ENCODE measurements at regions not wholly inside any gene's neighbourhood (a gene's known extent, or its start where the extent isn't known, plus 50 kb on each side); places are given as distances from the start of the nearest gene placed in this dataset.

GRCh38 chr11:128357073-128357472 lies 230.3 kb downstream of the ETS1 start:
- Mint-ChIP-seq H3K36me3 (ENCODE audit: low read depth) (no peaks in the 10 kb centered on the region), H3K9me3 (peaks cover 1% of the 10 kb centered on the region), H3K27me3 (no peaks in the 10 kb centered on the region), H3K4me1 (ENCODE audit: low read depth) (peaks cover 13% of the 10 kb centered on the region), H3K4me3 (no peak overlapping the region), H3K27ac (no peak overlapping the region)
- TF ChIP-seq CTCF (IDR thresholded peaks at IDR 0.05): no peak
- intact Hi-C loops (cut with micrococcal nuclease): no loop called here
- no peak for DNase-seq
- ATAC-seq: no peak
- CTCF ChIA-PET: interaction anchor here (0.8 to 1.3 kb wide), 5 partner anchors 8 to 200 kb away, joined by 3 read pairs; no protein-coding TSS in a partner anchor
- POLR2A ChIA-PET: interaction anchor here (1.2 kb wide), 1 partner anchor 95 kb away, joined by 3 read pairs; no protein-coding TSS in a partner anchor

GRCh38 chr11:128355558-128355957 lies 231.8 kb downstream of the ETS1 start:
- peaks cover 1% of the 10 kb centered on the region for H3K9me3 Mint-ChIP-seq
- intact Hi-C loops (cut with micrococcal nuclease): no loop called here
- H3K4me1 Mint-ChIP-seq (ENCODE audit: low read depth): peaks cover 22% of the 10 kb centered on the region
- ATAC-seq (no peak), DNase-seq (no peak)
- no peak overlapping the region for H3K27ac Mint-ChIP-seq
- ChIA-PET POLR2A (interaction anchor here (1.0 to 1.2 kb wide), 2 partner anchors 13 to 363 kb away, joined by 3 to 4 read pairs; no protein-coding TSS in a partner anchor), CTCF (interaction anchor here (1.4 kb wide), 1 partner anchor 11 kb away, joined by 4 read pairs; no protein-coding TSS in a partner anchor)
- H3K36me3 Mint-ChIP-seq (ENCODE audit: low read depth): no peaks in the 10 kb centered on the region
- no peak overlapping the region for H3K4me3 Mint-ChIP-seq
- H3K27me3 Mint-ChIP-seq: no peaks in the 10 kb centered on the region
- no peak for TF ChIP-seq CTCF (IDR thresholded peaks at IDR 0.05)

GRCh38 chr11:128354476-128354875 lies 232.9 kb downstream of the ETS1 start:
- peaks cover 1% of the 10 kb centered on the region for H3K9me3 Mint-ChIP-seq
- no peaks in the 10 kb centered on the region for H3K27me3 Mint-ChIP-seq

GRCh38 chr11:128351168-128351567 lies 236.2 kb downstream of the ETS1 start:
- no peaks in the 10 kb centered on the region for H3K27me3 Mint-ChIP-seq
- POLR2A ChIA-PET: interaction anchor here (0.6 to 1.6 kb wide), 2 partner anchors 38 to 71 kb away, joined by 3 to 4 read pairs; no protein-coding TSS in a partner anchor
- H3K27ac Mint-ChIP-seq: no peak overlapping the region
- ATAC-seq (no peak), DNase-seq (peak; percentile 20)
- intact Hi-C loops (cut with micrococcal nuclease): no loop called here
- no peak for TF ChIP-seq CTCF (IDR thresholded peaks at IDR 0.05)
- H3K4me3 Mint-ChIP-seq: no peak overlapping the region
- peaks cover 2% of the 10 kb centered on the region for H3K9me3 Mint-ChIP-seq
- peaks cover 54% of the 10 kb centered on the region for H3K4me1 Mint-ChIP-seq (ENCODE audit: low read depth)
- peaks cover 4% of the 10 kb centered on the region for H3K36me3 Mint-ChIP-seq (ENCODE audit: low read depth)
- CTCF ChIA-PET: interaction anchor here (0.7 to 2.0 kb wide), 6 partner anchors 12 to 281 kb away, joined by 3 to 7 read pairs (median 3); no protein-coding TSS in a partner anchor

More at GRCh38 chr11:128354476-128354875, 232.9 kb downstream of the ETS1 start:
- intact Hi-C loops (cut with micrococcal nuclease): no loop called here
- H3K36me3 Mint-ChIP-seq (ENCODE audit: low read depth): peaks cover 4% of the 10 kb centered on the region
- ChIA-PET POLR2A (interaction anchor here (0.8 kb wide), 1 partner anchor 37 kb away, joined by 5 read pairs; no protein-coding TSS in a partner anchor), CTCF (interaction anchor here (1.0 to 1.6 kb wide), 4 partner anchors 9 to 19 kb away, joined by 3 to 4 read pairs (median 3); no protein-coding TSS in a partner anchor)
- H3K4me3 Mint-ChIP-seq: no peak overlapping the region
- no peak for DNase-seq
- no peak for TF ChIP-seq CTCF (IDR thresholded peaks at IDR 0.05)
- no peak for ATAC-seq
- peaks cover 33% of the 10 kb centered on the region for H3K4me1 Mint-ChIP-seq (ENCODE audit: low read depth)
- H3K27ac Mint-ChIP-seq: no peak overlapping the region

GRCh38 chr11:128349650-128350299 lies 237.6 kb downstream of the ETS1 start:
- peak; percentile 12 for DNase-seq
- peaks cover 3% of the 10 kb centered on the region for H3K9me3 Mint-ChIP-seq
- peak overlapping the region; percentile 33 for H3K4me3 Mint-ChIP-seq
- peaks cover 67% of the 10 kb centered on the region for H3K4me1 Mint-ChIP-seq (ENCODE audit: low read depth)
- TF ChIP-seq CTCF (IDR thresholded peaks at IDR 0.05): no peak
- no peaks in the 10 kb centered on the region for H3K27me3 Mint-ChIP-seq
- peak overlapping the region; percentile 71 for H3K27ac Mint-ChIP-seq
- ChIA-PET CTCF (interaction anchor here (0.6 to 2.0 kb wide), 5 partner anchors 7 to 282 kb away, joined by 3 to 7 read pairs (median 4); no protein-coding TSS in a partner anchor), POLR2A (interaction anchor here (1.0 to 1.6 kb wide), 3 partner anchors 59 to 73 kb away, joined by 3 to 4 read pairs (median 3); no protein-coding TSS in a partner anchor)
- ATAC-seq: no peak
- peaks cover 6% of the 10 kb centered on the region for H3K36me3 Mint-ChIP-seq (ENCODE audit: low read depth)
- intact Hi-C loops (cut with micrococcal nuclease): loop anchor here (10.0 kb wide), 1 partner anchor 55 kb away; no protein-coding TSS in a partner anchor
